A549 (cell line): ENCODE measurements at regions not wholly inside any gene's neighbourhood (a gene's known extent, or its start where the extent isn't known, plus 50 kb on each side); places are given as distances from the start of the nearest gene placed in this dataset.

ENCODE experiments used
- ATAC-seq, 2 experiments: fragments of 200-7000 bp in 1 of 2; fragments of >200 bp in 1 of 2; cut with Nextera tagmentation in 1 of 2; cut with Tn5 transposase in 1 of 2; 3 replicates each; pipeline versions ENCODE4 v1.8.0 to v1.9.1; 2018 to 2020; ENCODE audit warnings: mild to moderate bottlenecking in 1 of 2, moderate library complexity in 1 of 2
- CTCF ChIA-PET: fragments of 300-600 bp; sonication (Branson Sonifier 250); formaldehyde crosslinking; extraction: SDS; loops from one replicate; lab custom pipeline; 2021; ENCODE audit warnings: antibody characterized with exemption, inconsistent platforms; lab: Yijun Ruan, JAX
- POLR2A ChIA-PET: fragments of 350-600 bp; formaldehyde crosslinking; extraction: SDS; loops from one replicate; lab custom pipeline; 2021; ENCODE audit warnings: antibody characterized with exemption, inconsistent platforms; lab: Yijun Ruan, JAX
- DNase-seq, 2 experiments: peaks; one replicate each; pipeline versions ENCODE4 v3.0.0 to v3.0.0-alpha.2; 2011 to 2016; ENCODE audit warnings: low read depth in 1 of 2, low spot score in 1 of 2
- FAIRE-seq: peaks from 2 replicates; lab custom pipeline; 2011; peaks lifted over from hg19 to GRCh38; lab: Jason Lieb, UNC
- H3K27ac ChIP-seq, 2 experiments: fragments of >200 bp; sonication (Bioruptor Twin); formaldehyde crosslinking; 3 replicates each; pipeline ENCODE4 v1.5.1; 2016 to 2017
- H3K4me1 ChIP-seq: fragments of >200 bp; sonication (Bioruptor Twin); formaldehyde crosslinking; 3 replicates; pipeline ENCODE4 v1.6.1; 2016
- H3K4me2 ChIP-seq: fragments of >200 bp; sonication (Bioruptor Twin); formaldehyde crosslinking; 3 replicates; pipeline ENCODE4 v1.6.1; 2016
- H3K4me3 ChIP-seq: fragments of >200 bp; sonication (Bioruptor Twin); formaldehyde crosslinking; 3 replicates; pipeline ENCODE4 v1.5.1; 2016
- H3K9me3 ChIP-seq: fragments of >200 bp; sonication (Bioruptor Twin); formaldehyde crosslinking; 3 replicates; pipeline ENCODE4 v1.6.1; 2016
- ATOH8 ChIP-seq: fragments of 250-450 bp; sonication (Bioruptor Pico); IDR thresholded peaks from 2 replicates; pipeline ENCODE4 v1.5.0; 2020; ENCODE audit warnings: low read depth, mild to moderate bottlenecking, moderate library complexity
- BCL3 ChIP-seq: fragments of >200 bp; sonication (Bioruptor Twin); formaldehyde crosslinking; IDR thresholded peaks from 3 replicates; pipeline ENCODE4 v1.6.1; 2016
- CBX8 ChIP-seq: fragments of 200-600 bp; sonication (generic); IDR thresholded peaks from 2 replicates; pipeline ENCODE4 v1.6.1; 2016
- CTCF ChIP-seq: fragments of >200 bp; sonication (Bioruptor Twin); formaldehyde crosslinking; IDR thresholded peaks from 3 replicates; pipeline ENCODE4 v1.5.1; 2016
- EHMT2 ChIP-seq: fragments of 200-600 bp; sonication (generic); IDR thresholded peaks from 2 replicates; pipeline ENCODE4 v1.6.1; 2016; ENCODE audit warnings: antibody characterized with exemption, low read depth, mild to moderate bottlenecking, moderate library complexity
- ELK1 ChIP-seq: fragments of 150-350 bp; IDR thresholded peaks from 2 replicates; pipeline ENCODE4 v1.6.1; 2014; ENCODE audit warnings: low read depth, mild to moderate bottlenecking, low read length
- EP300 ChIP-seq, 2 experiments: fragments of >200 bp; sonication (Bioruptor Twin); formaldehyde crosslinking; IDR thresholded peaks; 2 replicates in 1 of 2; 3 replicates in 1 of 2; pipeline ENCODE4 v1.6.1; 2016 to 2017
- FOSB ChIP-seq: fragments of 250-450 bp; sonication (Bioruptor Pico); IDR thresholded peaks from 2 replicates; pipeline ENCODE4 v1.5.0; 2020; ENCODE audit warnings: mild to moderate bottlenecking, moderate library complexity
- GATA3 ChIP-seq: IDR thresholded peaks from 2 replicates; pipeline ENCODE4 v1.6.1; 2012; ENCODE audit warnings: borderline replicate concordance
- HDAC2 ChIP-seq: fragments of 200-600 bp; sonication (generic); IDR thresholded peaks from 2 replicates; pipeline ENCODE4 v1.6.1; 2016
- HEYL ChIP-seq: fragments of 250-450 bp; sonication (Bioruptor Pico); IDR thresholded peaks from 2 replicates; pipeline ENCODE4 v1.8.0; 2021; ENCODE audit warnings: mild to moderate bottlenecking, moderate library complexity
- HOXA7 ChIP-seq: fragments of 250-450 bp; sonication (Bioruptor Pico); IDR thresholded peaks from 2 replicates; pipeline ENCODE4 v1.5.0; 2020; ENCODE audit warnings: mild to moderate bottlenecking, moderate library complexity
- KDM1A ChIP-seq: fragments of 200-600 bp; sonication (generic); IDR thresholded peaks from 2 replicates; pipeline ENCODE4 v1.6.1; 2016; ENCODE audit warnings: low read depth, mild to moderate bottlenecking
- MAX ChIP-seq: IDR thresholded peaks from 2 replicates; pipeline ENCODE4 v1.6.1; 2012
- PHF8 ChIP-seq: fragments of 200-600 bp; sonication (generic); IDR thresholded peaks from 2 replicates; pipeline ENCODE4 v1.6.1; 2016; ENCODE audit warnings: low read depth, mild to moderate bottlenecking, antibody characterized with exemption, moderate library complexity, borderline replicate concordance
- POLR2AphosphoS2 ChIP-seq: conservative IDR thresholded peaks from 2 replicates; pipeline ENCODE4 v1.6.1; 2012; ENCODE audit warnings: low read length, improper control_type of control experiment, inconsistent platforms
- RAD21 ChIP-seq, 2 experiments: fragments of >200 bp in 1 of 2; sonication (Bioruptor Twin) in 1 of 2; formaldehyde crosslinking in 1 of 2; IDR thresholded peaks in 1 of 2; conservative IDR thresholded peaks in 1 of 2; 2 replicates in 1 of 2; 3 replicates in 1 of 2; pipeline ENCODE4 v1.6.1; 2012 to 2018; ENCODE audit warnings: inconsistent platforms in 1 of 2
- SMC3 ChIP-seq: fragments of >200 bp; sonication (Bioruptor Twin); formaldehyde crosslinking; IDR thresholded peaks from 3 replicates; pipeline ENCODE4 v1.6.1; 2018; ENCODE audit warnings: inconsistent platforms
- TFCP2L1 ChIP-seq: fragments of 250-450 bp; sonication (Bioruptor Pico); IDR thresholded peaks from 2 replicates; pipeline ENCODE4 v1.5.0; 2021; ENCODE audit warnings: mild to moderate bottlenecking
- ZC3H11A ChIP-seq: fragments of 450-650 bp; IDR thresholded peaks from 2 replicates; pipeline ENCODE4 v1.6.1; 2014; ENCODE audit warnings: antibody characterized with exemption, mild to moderate bottlenecking
- WGBS: methylation state at CpG from one replicate; pipeline ENCODE4 v1.1.6; 2017; ENCODE audit errors: missing lambda C conversion rate; 5-methylcytosine and 5-hydroxymethylcytosine counted together

GRCh38 chr3:194287374-194287773 is 63.8 kb downstream of the CPN2 start:
- peak in 1 of 2 experiments; percentile 62; a peak in 3 of 6 replicates for ATAC-seq
- H3K4me1 ChIP-seq: no peaks in the 10 kb centered on the region
- ChIA-PET POLR2A (no interaction called here), CTCF (interaction anchor here (1.4 kb wide), 1 partner anchor 506 kb away, joined by 6 read pairs; no protein-coding TSS in a partner anchor)
- TF ChIP-seq EP300 (IDR thresholded peaks at IDR 0.05): no peak
- TF ChIP-seq RAD21 (conservative IDR thresholded peaks at IDR 0.05 in 1 of 2, IDR thresholded peaks at IDR 0.05 in 1 of 2): 0 out of 5 replicates have a peak, but pooled peaks of 1 of the 2 experiments have one; percentile 15
- TF ChIP-seq ATOH8: no peak
- 40% methylated on average over 2 of the region's 3 CpGs for WGBS
- no peaks in the 10 kb centered on the region for H3K9me3 ChIP-seq
- H3K27ac ChIP-seq: no peak overlapping the region
- no peak overlapping the region for H3K4me2 ChIP-seq
- no peak for DNase-seq
- FAIRE-seq: no peak
- H3K4me3 ChIP-seq: no peak overlapping the region

- POLR2A ChIA-PET: no interaction called here
- peak in 1 of 2 experiments; percentile 46; a peak in 1 of 6 replicates for ATAC-seq
These were observed 63.0 kb downstream of the CPN2 start for GRCh38 chr3:194287977-194288706.

More at GRCh38 chr3:194287977-194288706, 63.0 kb downstream of the CPN2 start:
- WGBS: 72% methylated on average over 5 of the region's 5 CpGs
- Histone ChIP-seq H3K27ac (no peak overlapping the region), H3K4me2 (no peak overlapping the region), H3K4me3 (no peak overlapping the region), H3K4me1 (no peaks in the 10 kb centered on the region; the same call in 2 of the 3 replicates), H3K9me3 (no peaks in the 10 kb centered on the region)
- CTCF ChIA-PET: no interaction called here
- FAIRE-seq: no peak
- TF ChIP-seq ELK1 (no peak), RAD21 (conservative IDR thresholded peaks at IDR 0.05 in 1 of 2, IDR thresholded peaks at IDR 0.05 in 1 of 2) (no peak), GATA3 (no peak), CBX8 (no peak), SMC3 (no peak), PHF8 (no peak), HOXA7 (CRISPR knock-in tag) (no peak), TFCP2L1 (CRISPR knock-in tag) (no peak), ZC3H11A (no peak), MAX (no peak), HDAC2 (no peak), EHMT2 (no peak), KDM1A (no peak), BCL3 (no peak), ATOH8 (no peak), POLR2AphosphoS2 (no peak), CTCF (no peak), HEYL (CRISPR knock-in tag) (no peak), FOSB (no peak)
- no peak for DNase-seq
